Activated naive CD8-positive, alpha-beta T cell treated with anti-CD3 and anti-CD28 coated beads, Interleukin-2, amount 50 U/mL, for 24 hours (primary cell): ENCODE measurements at regions not wholly inside any gene's neighbourhood (a gene's known extent, or its start where the extent isn't known, plus 50 kb on each side); places are given as distances from the start of the nearest gene placed in this dataset.

Experiments used
- ATAC-seq: fragments of 150-1000 bp; cut with Tn5 transposase; one replicate; pipeline ENCODE4 v1.10.0; 2021
- DNase-seq: peaks from one replicate; pipeline ENCODE4 v3.0.0; 2021
- H3K27ac Mint-ChIP-seq: one replicate; pipeline ENCODE4 v1.8.0; 2021; ENCODE audit warnings: mild to moderate bottlenecking, mixed read lengths
- H3K27me3 Mint-ChIP-seq: one replicate; pipeline ENCODE4 v1.8.0; 2021; ENCODE audit warnings: mixed read lengths
- H3K36me3 Mint-ChIP-seq: one replicate; pipeline ENCODE4 v1.8.0; 2021; ENCODE audit warnings: low read depth, mixed read lengths
- H3K4me1 Mint-ChIP-seq: one replicate; pipeline ENCODE4 v1.8.0; 2021; ENCODE audit warnings: mixed read lengths
- H3K4me3 Mint-ChIP-seq: one replicate; pipeline ENCODE4 v1.8.0; 2021; ENCODE audit warnings: mild to moderate bottlenecking, moderate library complexity, mixed read lengths
- H3K9me3 Mint-ChIP-seq: one replicate; pipeline ENCODE4 v1.8.0; 2021; ENCODE audit warnings: mixed read lengths

- no peaks in the 10 kb centered on the region for H3K9me3 Mint-ChIP-seq
- no peak overlapping the region for H3K27ac Mint-ChIP-seq
- no peaks in the 10 kb centered on the region for H3K4me1 Mint-ChIP-seq
- DNase-seq, result no peak
- H3K36me3 Mint-ChIP-seq, result no peaks in the 10 kb centered on the region
- H3K27me3 Mint-ChIP-seq, result peaks cover 2% of the 10 kb centered on the region
- no peak overlapping the region for H3K4me3 Mint-ChIP-seq
- ATAC-seq, result no peak
Observed at GRCh38 chr5:98578438-98578837, 195.0 kb upstream of the RGMB start.

GRCh38 chr5:98581112-98581997, 192.1 kb upstream of the RGMB start:
- no peak for DNase-seq
- no peaks in the 10 kb centered on the region for H3K4me1 Mint-ChIP-seq

GRCh38 chr5:98583586-98583985, 189.9 kb upstream of the RGMB start:
- Mint-ChIP-seq H3K4me1 (no peaks in the 10 kb centered on the region), H3K27me3 (peaks cover 2% of the 10 kb centered on the region), H3K27ac (no peak overlapping the region), H3K4me3 (no peak overlapping the region), H3K9me3 (no peaks in the 10 kb centered on the region), H3K36me3 (no peaks in the 10 kb centered on the region)
- DNase-seq, result no peak
- no peak for ATAC-seq

More at GRCh38 chr5:98581112-98581997, 192.1 kb upstream of the RGMB start:
- peaks cover 2% of the 10 kb centered on the region for H3K27me3 Mint-ChIP-seq
- H3K27ac Mint-ChIP-seq, result no peak overlapping the region
- H3K36me3 Mint-ChIP-seq, result no peaks in the 10 kb centered on the region
- no peak overlapping the region for H3K4me3 Mint-ChIP-seq
- no peak for ATAC-seq
- no peaks in the 10 kb centered on the region for H3K9me3 Mint-ChIP-seq

GRCh38 chr5:98585661-98586310, 187.7 kb upstream of the RGMB start:
- H3K27ac Mint-ChIP-seq, result no peak overlapping the region
- ATAC-seq (no peak), DNase-seq (no peak)
- H3K4me1 Mint-ChIP-seq, result no peaks in the 10 kb centered on the region
- no peaks in the 10 kb centered on the region for H3K9me3 Mint-ChIP-seq
- no peak overlapping the region for H3K4me3 Mint-ChIP-seq
- peaks cover 1% of the 10 kb centered on the region for H3K27me3 Mint-ChIP-seq
- H3K36me3 Mint-ChIP-seq, result no peaks in the 10 kb centered on the region

- H3K27me3 Mint-ChIP-seq, result peaks cover 1% of the 10 kb centered on the region
- H3K27ac Mint-ChIP-seq, result no peak overlapping the region
- ATAC-seq (no peak), DNase-seq (no peak)
- H3K4me3 Mint-ChIP-seq, result no peak overlapping the region
- no peaks in the 10 kb centered on the region for H3K4me1 Mint-ChIP-seq
- no peaks in the 10 kb centered on the region for H3K9me3 Mint-ChIP-seq
- H3K36me3 Mint-ChIP-seq, result no peaks in the 10 kb centered on the region
Observed at GRCh38 chr5:98586581-98586980, 186.9 kb upstream of the RGMB start.

- DNase-seq (no peak), ATAC-seq (no peak)
- no peaks in the 10 kb centered on the region for H3K9me3 Mint-ChIP-seq
- H3K4me3 Mint-ChIP-seq, result no peak overlapping the region
- no peak overlapping the region for H3K27ac Mint-ChIP-seq
- peaks cover 1% of the 10 kb centered on the region for H3K27me3 Mint-ChIP-seq
- no peaks in the 10 kb centered on the region for H3K36me3 Mint-ChIP-seq
- no peaks in the 10 kb centered on the region for H3K4me1 Mint-ChIP-seq
Observed at GRCh38 chr5:98587166-98587565, 186.3 kb upstream of the RGMB start.

- H3K4me3 Mint-ChIP-seq, result no peak overlapping the region
- DNase-seq (no peak), ATAC-seq (no peak)
- H3K36me3 Mint-ChIP-seq, result no peaks in the 10 kb centered on the region
- peaks cover 1% of the 10 kb centered on the region for H3K27me3 Mint-ChIP-seq
- H3K27ac Mint-ChIP-seq, result no peak overlapping the region
- H3K4me1 Mint-ChIP-seq, result no peaks in the 10 kb centered on the region
- no peaks in the 10 kb centered on the region for H3K9me3 Mint-ChIP-seq
Observed at GRCh38 chr5:98588215-98588614, 185.2 kb upstream of the RGMB start.

- ATAC-seq (no peak), DNase-seq (no peak)
- H3K4me3 Mint-ChIP-seq, result no peak overlapping the region
- no peaks in the 10 kb centered on the region for H3K36me3 Mint-ChIP-seq
- H3K4me1 Mint-ChIP-seq, result no peaks in the 10 kb centered on the region
- H3K9me3 Mint-ChIP-seq, result peaks cover 1% of the 10 kb centered on the region
- H3K27ac Mint-ChIP-seq, result no peak overlapping the region
- H3K27me3 Mint-ChIP-seq, result peaks cover 1% of the 10 kb centered on the region
Observed at GRCh38 chr5:98593418-98593817, 180.0 kb upstream of the RGMB start.

GRCh38 chr5:98594098-98594497, 179.4 kb upstream of the RGMB start:
- DNase-seq (no peak), ATAC-seq (no peak)
- Mint-ChIP-seq H3K4me1 (no peaks in the 10 kb centered on the region), H3K27me3 (peaks cover 1% of the 10 kb centered on the region), H3K36me3 (no peaks in the 10 kb centered on the region), H3K4me3 (no peak overlapping the region), H3K9me3 (peaks cover 4% of the 10 kb centered on the region), H3K27ac (no peak overlapping the region)

- Mint-ChIP-seq H3K36me3 (no peaks in the 10 kb centered on the region), H3K4me1 (no peaks in the 10 kb centered on the region), H3K9me3 (peaks cover 15% of the 10 kb centered on the region), H3K27ac (no peak overlapping the region), H3K27me3 (no peaks in the 10 kb centered on the region), H3K4me3 (no peak overlapping the region)
- ATAC-seq, result no peak
- DNase-seq, result no peak
Observed at GRCh38 chr5:98599016-98599415, 174.4 kb upstream of the RGMB start.

- H3K36me3 Mint-ChIP-seq, result no peaks in the 10 kb centered on the region
- no peaks in the 10 kb centered on the region for H3K4me1 Mint-ChIP-seq
- H3K27me3 Mint-ChIP-seq, result no peaks in the 10 kb centered on the region
- DNase-seq (no peak), ATAC-seq (no peak)
- no peak overlapping the region for H3K4me3 Mint-ChIP-seq
- peaks cover 15% of the 10 kb centered on the region for H3K9me3 Mint-ChIP-seq
- H3K27ac Mint-ChIP-seq, result no peak overlapping the region
Observed at GRCh38 chr5:98602534-98603112, 170.8 kb upstream of the RGMB start.

- H3K27me3 Mint-ChIP-seq, result no peaks in the 10 kb centered on the region
- no peak overlapping the region for H3K27ac Mint-ChIP-seq
- ATAC-seq, result no peak
- peaks cover 14% of the 10 kb centered on the region for H3K9me3 Mint-ChIP-seq
- no peaks in the 10 kb centered on the region for H3K36me3 Mint-ChIP-seq
- H3K4me3 Mint-ChIP-seq, result no peak overlapping the region
- H3K4me1 Mint-ChIP-seq, result no peaks in the 10 kb centered on the region
- DNase-seq, result no peak
Observed at GRCh38 chr5:98603456-98603855, 170.0 kb upstream of the RGMB start.

- Mint-ChIP-seq H3K4me3 (no peak overlapping the region), H3K27me3 (no peaks in the 10 kb centered on the region), H3K4me1 (no peaks in the 10 kb centered on the region), H3K27ac (no peak overlapping the region), H3K36me3 (no peaks in the 10 kb centered on the region), H3K9me3 (peaks cover 10% of the 10 kb centered on the region)
- ATAC-seq (no peak), DNase-seq (no peak)
Observed at GRCh38 chr5:98604301-98604700, 169.2 kb upstream of the RGMB start.

- Mint-ChIP-seq H3K27ac (no peak overlapping the region), H3K9me3 (peaks cover 5% of the 10 kb centered on the region), H3K36me3 (no peaks in the 10 kb centered on the region), H3K4me3 (no peak overlapping the region), H3K27me3 (no peaks in the 10 kb centered on the region), H3K4me1 (no peaks in the 10 kb centered on the region)
- DNase-seq (no peak), ATAC-seq (no peak)
Observed at GRCh38 chr5:98604721-98605425, 168.6 kb upstream of the RGMB start.
